ENCODE measurements at regions not wholly inside any gene's neighbourhood (a gene's known extent, or its start where the extent isn't known, plus 50 kb on each side); places are given as distances from the start of the nearest gene placed in this dataset.
"Not testable (repeated sequence)": the region's sequence is repeated elsewhere in the genome, so short reads cannot be mapped to it uniquely, and the experiment has no call there.

- no peak for DNase-seq
These were observed 985.8 kb downstream of the TRAM1L1 start for GRCh38 chr4:116099596-116099995.

GRCh38 chr4:116097353-116097752 lies 983.9 kb upstream of the NDST4 start:
- not testable (repeated sequence) for DNase-seq

GRCh38 chr4:116092961-116093360 lies 979.5 kb upstream of the NDST4 start:
- no peak for DNase-seq

- DNase-seq: peak; percentile 21
These were observed 975.4 kb upstream of the NDST4 start for GRCh38 chr4:116088771-116089170.

GRCh38 chr4:116082808-116083366 lies 969.5 kb upstream of the NDST4 start:
- DNase-seq: no peak

- no peak for DNase-seq
These were observed 959.6 kb upstream of the NDST4 start for GRCh38 chr4:116073051-116073450.

- peak; percentile 21 for DNase-seq
These were observed 956.9 kb upstream of the NDST4 start for GRCh38 chr4:116070283-116070682.

- no peak for DNase-seq
These were observed 953.4 kb upstream of the NDST4 start for GRCh38 chr4:116066711-116067245.

GRCh38 chr4:116064331-116064730 lies 950.9 kb upstream of the NDST4 start:
- DNase-seq: no peak

GRCh38 chr4:116059361-116059760 lies 945.9 kb upstream of the NDST4 start:
- DNase-seq: no peak

GRCh38 chr4:116058129-116058528 lies 944.7 kb upstream of the NDST4 start:
- no peak for DNase-seq

GRCh38 chr4:116055857-116056827 lies 942.7 kb upstream of the NDST4 start:
- peak; percentile 3 for DNase-seq

- DNase-seq: no peak
These were observed 913.9 kb upstream of the NDST4 start for GRCh38 chr4:116027311-116027710.

GRCh38 chr4:116024954-116025708 lies 911.7 kb upstream of the NDST4 start:
- no peak for DNase-seq

- DNase-seq: no peak
These were observed 909.6 kb upstream of the NDST4 start for GRCh38 chr4:116023049-116023448.

GRCh38 chr4:116020141-116020722 lies 906.8 kb upstream of the NDST4 start:
- DNase-seq: no peak

- DNase-seq: no peak
These were observed 905.4 kb upstream of the NDST4 start for GRCh38 chr4:116018831-116019230.

- DNase-seq: peak; percentile 52
These were observed 902.8 kb upstream of the NDST4 start for GRCh38 chr4:116016201-116016600.

- no peak for DNase-seq
These were observed 902.1 kb upstream of the NDST4 start for GRCh38 chr4:116015549-116015948.

GRCh38 chr4:116015062-116015461 lies 901.6 kb upstream of the NDST4 start:
- DNase-seq: no peak

- DNase-seq: no peak
These were observed 897.5 kb upstream of the NDST4 start for GRCh38 chr4:116010923-116011322.

- no peak for DNase-seq
These were observed 892.3 kb upstream of the NDST4 start for GRCh38 chr4:116005806-116006088.
